ENCODE measurements at regions not wholly inside any gene's neighbourhood (a gene's known extent, or its start where the extent isn't known, plus 50 kb on each side); places are given as distances from the start of the nearest gene placed in this dataset.
"Not testable (repeated sequence)": the region's sequence is repeated elsewhere in the genome, so short reads cannot be mapped to it uniquely, and the experiment has no call there.

GRCh38 chr12:84470361-84470760 is 442.2 kb downstream of the SLC6A15 start:
- no peak for DNase-seq

DNA sequence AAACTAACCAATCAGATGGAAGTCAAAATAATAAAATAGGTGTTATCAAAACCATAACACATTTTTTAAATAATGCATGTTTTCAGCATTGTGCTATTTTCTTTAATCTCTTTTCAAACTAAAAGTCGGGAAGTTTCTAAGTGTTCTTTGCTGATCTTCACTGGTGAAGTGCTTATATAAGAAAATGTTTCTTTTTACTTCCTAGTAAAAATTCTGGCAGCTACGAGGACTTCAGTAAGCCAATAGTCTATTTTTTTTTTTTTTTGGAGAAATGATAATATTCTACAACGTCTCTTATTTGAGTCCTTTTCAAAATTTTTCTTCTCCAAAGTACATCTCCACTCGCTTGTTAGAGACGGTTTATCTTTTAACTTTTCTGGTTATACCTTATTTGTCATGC is 448.0 kb downstream of the SLC6A15 start:
- DNase-seq = no peak

DNA sequence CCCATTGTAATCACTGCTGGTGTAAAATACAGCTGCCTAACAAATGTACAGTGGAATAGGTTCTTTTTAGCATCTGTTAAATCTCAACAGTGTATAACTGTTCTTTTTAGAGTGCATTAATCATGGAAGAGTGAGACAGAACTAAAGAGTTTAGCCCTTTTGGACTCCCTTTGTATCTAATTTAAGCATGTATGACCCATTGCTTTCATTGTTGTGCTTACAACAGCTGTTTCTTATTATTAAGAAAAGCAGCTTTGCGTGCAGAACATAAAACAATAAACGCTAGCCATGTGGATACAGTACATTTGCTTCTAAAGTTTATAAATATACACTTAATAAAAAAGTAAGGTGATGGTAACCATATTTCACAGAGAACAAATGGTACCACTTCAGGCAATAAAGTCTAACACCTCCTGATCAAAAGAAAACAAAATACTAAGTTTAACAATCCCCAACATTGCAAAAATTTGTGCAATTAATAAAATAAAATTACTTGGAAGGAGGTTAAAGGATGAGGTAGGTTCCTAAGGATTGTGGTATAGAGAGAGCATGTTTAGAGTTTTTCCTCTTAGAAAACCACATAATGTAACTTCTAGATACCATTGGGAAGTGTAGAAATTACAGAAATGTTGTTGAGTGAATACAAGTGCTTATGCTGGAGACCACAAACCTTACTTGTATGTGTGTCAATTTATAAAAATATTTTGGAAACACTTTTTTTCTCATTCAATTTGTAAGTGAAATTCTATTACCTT is 448.7 kb downstream of the SLC6A15 start:
- DNase-seq = no peak

DNA sequence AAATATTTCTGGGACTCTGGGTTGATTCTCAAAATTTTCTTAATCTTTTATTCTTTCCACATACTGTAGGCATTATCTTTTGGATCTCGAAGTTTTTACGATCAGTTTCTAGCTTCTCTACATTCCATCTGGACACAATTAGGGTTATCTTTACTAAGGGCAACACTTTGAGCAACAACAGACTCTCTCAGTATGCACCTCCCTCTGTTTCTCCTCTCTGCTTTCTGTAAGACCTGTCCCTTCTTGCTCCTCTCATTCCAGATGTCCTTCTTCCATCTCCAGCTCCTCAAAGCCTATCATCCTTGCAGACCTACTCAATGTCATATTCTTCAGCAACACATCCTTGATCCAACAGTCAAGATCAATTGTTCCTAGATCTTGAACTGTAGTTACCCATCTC is 457.0 kb downstream of the SLC6A15 start:
- DNase-seq = no peak

DNA sequence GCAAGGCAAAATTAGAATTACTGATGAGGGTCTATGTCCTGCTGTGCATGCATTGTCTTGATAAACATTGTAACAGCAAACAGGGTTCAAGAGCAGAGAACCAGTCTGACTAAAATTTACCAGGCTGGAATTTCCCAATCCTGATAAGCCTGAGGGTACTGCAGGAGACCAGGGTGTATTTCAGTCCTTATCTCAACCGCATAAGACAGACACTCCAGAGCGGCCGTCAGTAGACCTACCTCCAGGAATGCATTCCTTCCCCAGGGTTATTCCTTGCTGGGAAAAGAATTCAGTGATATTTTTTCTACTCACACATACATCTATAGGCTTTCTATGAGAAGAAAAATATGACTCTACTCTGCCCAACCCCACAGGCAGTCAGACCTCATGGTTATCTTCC is 466.1 kb downstream of the SLC6A15 start:
- not testable (repeated sequence) for DNase-seq

GRCh38 chr12:84436134-84436533 is 476.5 kb downstream of the SLC6A15 start:
- no peak for DNase-seq

GRCh38 chr12:84435682-84436081 is 476.9 kb downstream of the SLC6A15 start:
- no peak for DNase-seq

GRCh38 chr12:84422340-84422739 is 490.3 kb downstream of the SLC6A15 start:
- DNase-seq = no peak

GRCh38 chr12:84421103-84421502 is 491.5 kb downstream of the SLC6A15 start:
- no peak for DNase-seq

DNA sequence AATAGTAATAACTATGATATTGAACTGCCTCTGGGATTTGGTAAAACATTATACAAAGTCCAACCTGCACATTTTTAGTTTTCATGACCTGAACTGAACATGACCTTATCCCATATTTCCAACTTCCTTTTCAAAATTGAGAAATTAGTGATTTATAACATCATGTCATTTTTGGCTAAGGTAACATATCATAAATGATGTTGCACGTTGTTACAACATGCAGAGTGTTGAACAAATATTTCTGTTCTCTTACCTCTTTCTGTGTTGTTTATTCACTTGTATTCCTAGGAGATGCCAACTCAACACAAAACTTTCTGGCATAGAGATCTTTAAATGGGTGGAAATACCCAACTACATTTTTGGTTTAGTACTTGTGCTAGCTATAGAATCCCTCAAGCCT is 496.0 kb downstream of the SLC6A15 start:
- no peak for DNase-seq

DNA sequence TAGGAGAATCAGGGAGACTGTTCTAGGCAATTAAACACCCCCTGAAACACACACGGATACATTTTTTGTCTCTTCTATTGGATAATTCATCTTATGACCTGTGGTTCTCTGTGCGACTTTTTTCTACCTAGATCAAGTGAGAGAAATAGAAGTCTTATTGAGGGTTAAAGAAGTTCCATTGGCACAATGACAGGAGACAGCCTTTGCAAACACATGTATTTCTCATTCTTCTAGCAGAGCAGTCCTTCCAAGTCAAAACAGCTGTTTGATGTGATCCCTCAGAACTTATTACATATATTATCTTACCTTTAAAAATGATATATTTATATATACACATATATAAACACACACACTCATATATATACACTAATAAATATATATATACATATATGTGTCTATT is 496.7 kb downstream of the SLC6A15 start:
- DNase-seq = no peak

GRCh38 chr12:84413656-84414055 is 498.9 kb downstream of the SLC6A15 start:
- DNase-seq = no peak

DNA sequence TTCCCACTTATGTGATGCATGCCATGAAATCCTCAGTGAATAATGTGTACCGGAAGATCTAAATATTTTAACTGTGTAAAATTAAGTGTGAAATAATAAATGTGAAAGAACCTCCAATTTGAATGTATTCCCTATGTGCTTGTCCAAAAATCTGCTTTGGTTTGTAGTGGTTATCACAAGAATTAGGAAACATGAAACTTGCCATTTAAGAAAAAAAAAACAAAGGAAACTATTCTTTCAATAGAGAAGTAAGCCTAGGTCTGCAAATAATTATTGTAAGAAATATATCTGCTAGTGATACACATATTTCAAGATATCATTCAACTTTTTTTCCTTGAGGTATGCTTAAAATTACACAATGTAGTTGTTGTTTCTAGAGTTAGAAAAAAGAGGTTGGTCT is 500.4 kb downstream of the SLC6A15 start:
- no peak for DNase-seq

- DNase-seq = no peak
These were observed 501.6 kb downstream of the SLC6A15 start for GRCh38 chr12:84411031-84411430.

- no peak for DNase-seq
These were observed 503.7 kb downstream of the SLC6A15 start for GRCh38 chr12:84408936-84409335.

DNA sequence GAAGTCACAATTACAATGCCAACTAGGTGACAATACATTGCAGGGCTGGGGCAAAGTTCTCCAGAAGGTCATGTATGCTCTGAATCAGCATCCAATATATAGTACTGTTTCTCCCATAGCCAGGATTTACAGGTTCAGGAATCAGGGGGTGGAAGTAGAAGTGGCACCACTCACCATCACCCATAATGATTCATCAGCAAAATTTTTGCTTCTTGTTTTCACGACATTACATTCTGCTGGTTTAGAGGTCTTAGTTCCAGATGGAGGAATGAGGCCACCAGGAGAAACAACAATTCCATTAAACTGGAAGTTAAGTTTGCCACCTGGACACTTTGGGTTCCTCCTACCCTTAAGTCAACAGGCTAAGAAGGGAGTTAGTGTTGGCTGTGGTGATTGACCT is 505.9 kb downstream of the SLC6A15 start:
- DNase-seq = not testable (repeated sequence)

- DNase-seq = no peak
These were observed 514.8 kb downstream of the SLC6A15 start for GRCh38 chr12:84397846-84398245.

DNA sequence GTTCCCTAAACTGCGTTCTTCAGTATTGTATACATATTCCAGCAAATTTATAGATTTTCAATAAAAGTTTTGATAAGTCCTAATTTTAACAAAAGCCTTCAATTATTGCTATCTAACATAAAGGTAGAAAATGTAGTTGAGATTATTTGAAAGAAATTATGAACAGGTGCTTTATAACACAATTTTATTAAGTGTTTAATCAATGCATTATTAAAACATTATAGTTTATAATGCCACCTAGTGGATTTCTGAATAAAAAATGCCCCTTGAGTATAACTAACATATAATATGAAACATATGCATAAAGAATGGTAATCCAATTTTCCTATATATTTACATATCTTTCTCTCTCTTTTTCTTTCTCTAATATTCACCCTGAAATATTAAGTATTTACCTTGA is 515.3 kb downstream of the SLC6A15 start:
- DNase-seq = no peak

DNA sequence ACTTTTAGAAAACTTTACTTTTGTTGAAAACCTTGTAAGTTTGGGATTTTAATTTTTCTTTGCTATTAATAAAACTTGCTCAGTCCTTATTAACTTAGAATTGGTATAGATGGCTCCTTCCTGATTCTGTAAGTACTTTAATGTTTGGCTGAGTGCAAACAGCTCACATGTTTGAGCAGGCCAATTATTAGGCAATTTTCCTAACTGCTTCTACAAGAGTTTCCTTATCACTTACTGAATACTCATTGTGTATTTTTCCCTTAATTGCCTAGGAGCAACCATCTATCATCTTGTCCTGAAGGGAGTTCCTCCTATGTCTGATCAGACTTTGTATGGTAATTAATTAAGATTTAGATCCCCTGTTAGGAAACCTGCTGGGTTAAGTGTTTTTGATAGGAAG is 521.4 kb downstream of the SLC6A15 start:
- DNase-seq = not testable (repeated sequence)

DNA sequence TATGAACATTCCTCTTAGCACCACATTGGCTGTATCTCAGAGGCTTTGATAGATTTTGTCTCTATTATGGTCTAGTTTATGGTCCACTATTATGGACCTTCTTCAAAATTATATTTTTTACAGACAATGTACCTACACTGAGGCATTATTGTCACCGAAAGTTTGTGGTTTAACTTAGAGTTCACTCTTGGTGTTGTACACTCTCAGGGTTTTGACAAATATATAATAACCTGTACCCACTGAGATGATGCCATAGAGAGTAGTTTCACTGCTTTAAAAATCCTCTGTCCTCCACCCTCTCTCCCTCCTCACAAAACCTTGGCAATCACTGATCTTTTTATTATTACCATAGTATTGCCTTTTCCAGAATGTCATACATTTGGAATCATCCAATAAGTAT is 528.2 kb downstream of the SLC6A15 start:
- DNase-seq = no peak

DNA sequence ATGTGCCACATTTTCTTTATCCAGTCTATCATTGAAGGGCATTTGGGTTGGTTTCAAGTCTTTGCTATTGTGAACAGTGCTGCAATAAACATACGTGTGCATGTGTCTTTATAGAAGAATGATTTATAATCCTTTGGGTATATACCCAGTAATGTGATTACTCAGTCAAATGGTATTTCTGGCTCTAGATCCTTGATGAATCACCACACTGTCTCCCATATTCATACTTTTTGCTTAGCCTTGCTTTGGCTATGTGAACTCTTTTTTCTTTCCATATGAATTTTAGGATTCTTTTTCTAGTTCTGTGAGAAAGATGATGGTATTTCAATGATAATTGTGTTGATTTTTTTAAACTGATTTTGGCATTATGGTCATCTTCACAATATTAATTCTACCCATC is 530.1 kb downstream of the SLC6A15 start:
- not testable (repeated sequence) for DNase-seq

- DNase-seq = no peak
These were observed 536.3 kb downstream of the SLC6A15 start for GRCh38 chr12:84376320-84376719.

DNA sequence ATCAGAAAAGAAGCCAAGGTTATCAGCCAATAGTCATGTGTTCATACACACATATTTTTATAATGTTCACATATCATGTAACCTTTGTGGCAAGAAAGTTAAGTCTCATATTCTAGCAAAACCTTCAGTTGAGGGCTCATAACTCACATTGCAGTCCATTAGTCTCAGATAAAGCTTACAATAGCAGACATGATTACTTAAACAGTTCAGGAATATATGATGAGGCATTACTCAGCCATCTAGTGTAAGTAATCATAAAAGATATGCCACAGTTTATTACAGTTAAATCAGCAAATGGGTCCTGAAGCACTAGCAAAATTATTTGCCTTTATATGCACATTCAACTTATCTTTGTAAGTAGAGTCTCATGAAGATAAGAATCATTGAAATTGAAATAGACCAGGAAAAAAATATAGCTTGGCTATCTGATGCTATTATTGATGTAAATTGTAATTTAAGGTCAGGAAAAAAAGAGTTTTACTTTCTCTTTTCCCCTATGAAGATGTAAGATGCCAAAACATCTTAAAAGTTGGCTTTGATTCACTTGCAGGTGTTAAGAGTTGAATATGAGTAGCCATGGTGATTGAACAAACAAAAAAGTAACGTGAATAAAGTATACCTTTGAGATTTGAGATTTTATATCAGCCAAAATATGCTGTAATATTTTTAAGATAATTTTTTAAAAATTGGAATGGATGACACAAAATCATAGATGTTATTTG is 537.0 kb downstream of the SLC6A15 start:
- no peak for DNase-seq

DNA sequence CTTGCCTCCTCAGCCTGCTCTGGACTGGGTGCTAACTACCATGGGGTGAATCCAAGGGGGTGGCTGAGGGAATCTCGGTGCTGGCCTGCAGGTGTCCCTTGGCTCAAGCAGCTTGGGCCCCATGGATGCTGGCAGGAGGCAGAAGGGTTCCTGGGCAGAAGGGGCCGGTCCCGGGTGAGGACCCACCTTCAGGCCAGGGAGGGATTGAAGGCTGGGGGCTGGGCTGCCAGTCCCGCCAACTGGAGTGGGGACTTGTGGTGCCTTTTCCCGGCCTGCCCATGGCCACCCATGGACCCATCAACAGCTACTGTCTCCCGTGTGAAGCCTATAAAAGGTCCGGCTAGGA is 550.1 kb downstream of the SLC6A15 start:
- no peak for DNase-seq
